Esophagus squamous epithelium (tissue), 5 donors: ENCODE measurements at regions not wholly inside any gene's neighbourhood (a gene's known extent, or its start where the extent isn't known, plus 50 kb on each side); places are given as distances from the start of the nearest gene placed in this dataset.

ENCODE experiments used
- DNase-seq: peaks from one replicate; lab custom pipeline; 2025; lab: John Stamatoyannopoulos, UW
- H3K27ac ChIP-seq, 4 donors: fragments of 200-600 bp; sonication (generic); one replicate each; pipeline ENCODE4 v1.5.1; 2016 to 2019; ENCODE audit warnings: mild to moderate bottlenecking in 1 of 4
- H3K27me3 ChIP-seq, 4 donors: fragments of 200-600 bp; sonication (generic); 1 replicate in 3 of 4; 2 replicates in 1 of 4; pipeline versions ENCODE4 v1.5.1 to v1.6.0; 2017 to 2021; ENCODE audit warnings: antibody characterized with exemption in 1 of 4
- H3K36me3 ChIP-seq, 3 donors: fragments of 200-600 bp; sonication (generic); one replicate each; pipeline ENCODE4 v1.5.1; 2016 to 2019
- H3K4me1 ChIP-seq, 3 donors: fragments of 200-600 bp; sonication (generic); one replicate each; pipeline ENCODE4 v1.5.1; 2017 to 2019
- H3K4me3 ChIP-seq, 4 donors: fragments of 200-600 bp; sonication (generic); 1 replicate in 3 of 4; 2 replicates in 1 of 4; pipeline ENCODE4 v1.5.1; 2016 to 2019; ENCODE audit warnings: mild to moderate bottlenecking in 2 of 4, moderate library complexity in 1 of 4
- H3K9me3 ChIP-seq, 3 donors: fragments of 200-600 bp; sonication (generic); one replicate each; pipeline ENCODE4 v1.5.1; 2016 to 2019
- POLR2A ChIP-seq, 4 donors: fragments of 450-650 bp; IDR thresholded peaks; one replicate each; pipeline ENCODE4 v1.6.1; 2017; ENCODE audit warnings: antibody characterized with exemption in 4 of 4, mild to moderate bottlenecking in 4 of 4, moderate library complexity in 3 of 4
- WGBS, 2 donors: methylation state at CpG; one replicate each; pipeline ENCODE4 v1.1.5; 2018; 5-methylcytosine and 5-hydroxymethylcytosine counted together
- intact Hi-C: fragments of 100-400 bp; cut with DNase I; formaldehyde crosslinking; loops from one replicate; pipeline ENCODE4 v1.15.0; 2022
- TF ChIP-seq, protein P1 (sequence below), 6 experiments: fragments of 450-650 bp in 4 of 6; fragments of 200-600 bp in 2 of 6; sonication (generic) in 2 of 6; IDR thresholded peaks; one replicate each; pipeline ENCODE4 v1.5.1; 2016 to 2019; ENCODE audit warnings: antibody characterized with exemption in 6 of 6, mild to moderate bottlenecking in 4 of 6, moderate library complexity in 4 of 6
- donor health status: DM: yes; HTN: yes; CAD: no.

DNA sequence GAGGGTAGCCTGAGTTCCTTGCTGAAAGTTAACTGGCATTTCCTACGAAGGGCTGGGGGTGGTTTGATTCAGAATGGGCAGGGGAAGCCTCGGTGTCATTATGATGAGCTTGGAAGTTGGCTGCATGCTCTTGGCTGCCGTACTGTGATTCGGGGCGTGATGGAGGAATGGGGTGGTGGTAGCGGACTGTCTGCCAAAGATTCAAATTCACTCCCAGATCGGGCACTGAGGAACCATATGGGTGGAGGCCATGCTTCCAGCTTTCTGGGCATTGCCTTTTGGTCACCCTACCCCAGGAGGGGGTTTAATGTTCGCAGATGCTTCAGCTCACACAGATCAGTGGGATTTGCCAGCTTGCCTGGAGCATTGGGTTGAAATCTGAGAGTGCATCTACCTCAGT lies 492.8 kb upstream of the EEF2KMT start:
- H3K27me3 ChIP-seq: no peaks in the 10 kb centered on the region
- intact Hi-C loops: loop anchor here (10.0 kb wide), 1 partner anchor 56 kb away; no protein-coding TSS in a partner anchor
- H3K9me3 ChIP-seq: no peaks in the 10 kb centered on the region
- no peaks in the 10 kb centered on the region for H3K4me1 ChIP-seq
- no peak for DNase-seq
- TF ChIP-seq, protein P1, sequence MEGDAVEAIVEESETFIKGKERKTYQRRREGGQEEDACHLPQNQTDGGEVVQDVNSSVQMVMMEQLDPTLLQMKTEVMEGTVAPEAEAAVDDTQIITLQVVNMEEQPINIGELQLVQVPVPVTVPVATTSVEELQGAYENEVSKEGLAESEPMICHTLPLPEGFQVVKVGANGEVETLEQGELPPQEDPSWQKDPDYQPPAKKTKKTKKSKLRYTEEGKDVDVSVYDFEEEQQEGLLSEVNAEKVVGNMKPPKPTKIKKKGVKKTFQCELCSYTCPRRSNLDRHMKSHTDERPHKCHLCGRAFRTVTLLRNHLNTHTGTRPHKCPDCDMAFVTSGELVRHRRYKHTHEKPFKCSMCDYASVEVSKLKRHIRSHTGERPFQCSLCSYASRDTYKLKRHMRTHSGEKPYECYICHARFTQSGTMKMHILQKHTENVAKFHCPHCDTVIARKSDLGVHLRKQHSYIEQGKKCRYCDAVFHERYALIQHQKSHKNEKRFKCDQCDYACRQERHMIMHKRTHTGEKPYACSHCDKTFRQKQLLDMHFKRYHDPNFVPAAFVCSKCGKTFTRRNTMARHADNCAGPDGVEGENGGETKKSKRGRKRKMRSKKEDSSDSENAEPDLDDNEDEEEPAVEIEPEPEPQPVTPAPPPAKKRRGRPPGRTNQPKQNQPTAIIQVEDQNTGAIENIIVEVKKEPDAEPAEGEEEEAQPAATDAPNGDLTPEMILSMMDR (IDR thresholded peaks at IDR 0.05): no peak
- TF ChIP-seq POLR2A (IDR thresholded peaks at IDR 0.05): no peak
- no peaks in the 10 kb centered on the region for H3K36me3 ChIP-seq
- no peak overlapping the region for H3K4me3 ChIP-seq
- no peak overlapping the region for H3K27ac ChIP-seq
- 66 to 70% methylated on average over 8 of the region's 8 CpGs for WGBS, 2 donors

DNA sequence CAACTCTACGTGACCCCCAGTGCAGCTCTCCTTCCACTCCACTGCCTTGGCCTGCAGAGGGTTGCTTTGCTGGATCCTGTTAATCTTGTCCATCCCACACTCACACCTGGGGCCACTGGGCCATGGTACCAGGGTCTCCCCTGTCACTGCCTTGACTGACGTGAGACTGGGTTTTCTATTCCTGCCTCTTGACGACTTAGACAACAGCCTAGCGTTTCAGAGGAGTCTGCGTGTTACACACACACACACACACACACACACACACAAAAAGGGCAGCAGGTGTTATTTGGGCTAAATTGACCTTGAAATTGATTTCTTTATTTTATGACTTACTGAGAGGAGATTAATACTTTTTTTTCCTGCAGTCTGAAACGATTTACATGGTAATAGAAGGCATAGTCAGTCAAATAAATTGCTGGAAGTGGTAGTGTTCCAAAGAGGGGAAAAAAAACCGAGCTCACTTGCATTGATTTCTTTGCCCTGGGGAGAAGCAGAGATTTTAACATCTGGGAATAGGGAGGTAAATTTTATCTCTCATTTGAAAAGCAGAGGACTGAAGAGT lies 492.3 kb upstream of the EEF2KMT start:
- intact Hi-C loops: loop anchor here (10.0 kb wide), 1 partner anchor 55 kb away; no protein-coding TSS in a partner anchor
- Histone ChIP-seq H3K9me3 (no peaks in the 10 kb centered on the region), H3K4me3 (no peak overlapping the region), H3K36me3 (no peaks in the 10 kb centered on the region), H3K27me3 (no peaks in the 10 kb centered on the region), H3K4me1 (no peaks in the 10 kb centered on the region), H3K27ac (no peak overlapping the region)
- WGBS, 2 donors: 41 to 49% methylated on average over 6 to 7 of the region's 7 CpGs
- TF ChIP-seq, protein P1 (IDR thresholded peaks at IDR 0.05): no peak
- no peak for TF ChIP-seq POLR2A (IDR thresholded peaks at IDR 0.05)
- DNase-seq: no peak

DNA sequence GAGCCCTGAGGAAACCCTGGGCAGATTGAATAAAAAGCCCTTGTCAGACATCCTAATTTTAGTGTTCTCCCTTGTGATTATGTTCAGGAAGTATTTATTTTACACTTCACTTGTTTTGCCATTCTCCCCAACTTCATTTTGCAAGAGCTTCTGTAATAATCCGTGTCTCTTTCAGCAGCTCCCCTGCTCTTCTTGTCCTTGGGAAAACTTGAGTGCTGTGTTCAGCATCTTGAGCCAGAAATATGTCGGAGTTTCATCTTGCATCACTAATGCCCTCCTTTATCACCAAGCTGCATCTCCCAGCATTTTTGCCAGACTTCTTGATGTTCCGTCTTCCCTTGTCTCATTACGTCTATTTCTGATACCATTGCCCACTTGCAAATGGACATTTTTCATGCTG lies 486.5 kb upstream of the EEF2KMT start:
- intact Hi-C loops: no loop called here
- Histone ChIP-seq H3K36me3 (no peaks in the 10 kb centered on the region), H3K4me3 (no peak overlapping the region), H3K27me3 (no peaks in the 10 kb centered on the region), H3K27ac (no peak overlapping the region), H3K4me1 (no peaks in the 10 kb centered on the region), H3K9me3 (no peaks in the 10 kb centered on the region)
- DNase-seq: no peak
- WGBS, 2 donors: 79 to 87% methylated on average over 4 of the region's 4 CpGs
- TF ChIP-seq, protein P1 (IDR thresholded peaks at IDR 0.05): no peak

DNA sequence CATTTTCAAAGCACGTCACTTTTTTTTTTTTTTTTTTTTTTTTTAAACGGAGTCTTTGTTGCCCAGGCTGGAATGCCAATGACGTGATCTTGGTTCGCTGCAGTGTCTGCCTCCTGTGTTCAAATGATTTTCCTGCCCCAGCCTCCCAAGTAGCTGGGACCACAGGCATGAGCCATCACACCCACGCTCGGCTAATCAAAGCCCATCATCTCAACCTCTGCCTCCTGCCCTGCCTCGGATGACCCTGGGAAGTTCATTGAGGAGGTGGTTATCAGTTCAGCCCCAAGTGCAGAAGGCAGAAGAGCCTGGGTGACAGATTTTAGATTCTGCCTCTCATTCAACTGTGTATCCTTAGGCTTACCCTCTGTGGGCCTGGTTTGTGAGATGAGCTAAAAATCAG lies 484.9 kb upstream of the EEF2KMT start:
- H3K4me1 ChIP-seq: no peaks in the 10 kb centered on the region
- no peaks in the 10 kb centered on the region for H3K36me3 ChIP-seq
- H3K4me3 ChIP-seq: no peak overlapping the region
- 75 to 77% methylated on average over 6 of the region's 7 CpGs for WGBS, 2 donors
- TF ChIP-seq POLR2A (IDR thresholded peaks at IDR 0.05): no peak
- TF ChIP-seq, protein P1 (IDR thresholded peaks at IDR 0.05): no peak
- no peaks in the 10 kb centered on the region for H3K27me3 ChIP-seq
- DNase-seq: no peak
- no peaks in the 10 kb centered on the region for H3K9me3 ChIP-seq
- intact Hi-C loops: no loop called here
- no peak overlapping the region for H3K27ac ChIP-seq

DNA sequence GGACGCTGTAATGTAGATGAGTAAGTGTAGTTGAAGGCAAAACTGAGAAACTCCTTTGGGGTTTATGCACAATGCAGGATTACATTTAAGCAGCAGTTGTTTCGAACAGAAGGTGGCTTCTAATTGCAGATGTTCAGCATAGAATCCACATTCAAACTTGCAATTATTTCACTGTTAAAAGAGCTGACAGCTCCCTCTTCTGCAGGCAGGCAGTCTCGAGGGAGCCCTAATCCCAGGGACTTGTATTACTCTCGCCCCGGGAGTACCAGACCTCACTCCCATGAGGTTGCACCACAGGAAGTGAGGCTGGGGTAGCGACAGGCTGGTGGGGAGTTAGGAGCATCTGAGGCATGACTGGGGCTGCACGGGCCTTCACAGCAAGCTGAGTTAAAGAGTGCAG lies 484.3 kb upstream of the EEF2KMT start:
- H3K9me3 ChIP-seq: no peaks in the 10 kb centered on the region
- 43 to 66% methylated on average over 4 to 5 of the region's 7 CpGs for WGBS, 2 donors

More for the DNA sequence above, 484.3 kb upstream of the EEF2KMT start:
- Histone ChIP-seq H3K27me3 (peaks cover 0 to under 1% (median 0%) of the 10 kb centered on the region in 4 donors), H3K4me3 (no peak overlapping the region), H3K36me3 (no peaks in the 10 kb centered on the region), H3K27ac (no peak overlapping the region), H3K4me1 (no peaks in the 10 kb centered on the region)
- intact Hi-C loops: no loop called here
- TF ChIP-seq, protein P1 (IDR thresholded peaks at IDR 0.05): no peak
- TF ChIP-seq POLR2A (IDR thresholded peaks at IDR 0.05): no peak
- no peak for DNase-seq
